ENCODE measurements at regions not wholly inside any gene's neighbourhood (a gene's known extent, or its start where the extent isn't known, plus 50 kb on each side); places are given as distances from the start of the nearest gene placed in this dataset.

DNA sequence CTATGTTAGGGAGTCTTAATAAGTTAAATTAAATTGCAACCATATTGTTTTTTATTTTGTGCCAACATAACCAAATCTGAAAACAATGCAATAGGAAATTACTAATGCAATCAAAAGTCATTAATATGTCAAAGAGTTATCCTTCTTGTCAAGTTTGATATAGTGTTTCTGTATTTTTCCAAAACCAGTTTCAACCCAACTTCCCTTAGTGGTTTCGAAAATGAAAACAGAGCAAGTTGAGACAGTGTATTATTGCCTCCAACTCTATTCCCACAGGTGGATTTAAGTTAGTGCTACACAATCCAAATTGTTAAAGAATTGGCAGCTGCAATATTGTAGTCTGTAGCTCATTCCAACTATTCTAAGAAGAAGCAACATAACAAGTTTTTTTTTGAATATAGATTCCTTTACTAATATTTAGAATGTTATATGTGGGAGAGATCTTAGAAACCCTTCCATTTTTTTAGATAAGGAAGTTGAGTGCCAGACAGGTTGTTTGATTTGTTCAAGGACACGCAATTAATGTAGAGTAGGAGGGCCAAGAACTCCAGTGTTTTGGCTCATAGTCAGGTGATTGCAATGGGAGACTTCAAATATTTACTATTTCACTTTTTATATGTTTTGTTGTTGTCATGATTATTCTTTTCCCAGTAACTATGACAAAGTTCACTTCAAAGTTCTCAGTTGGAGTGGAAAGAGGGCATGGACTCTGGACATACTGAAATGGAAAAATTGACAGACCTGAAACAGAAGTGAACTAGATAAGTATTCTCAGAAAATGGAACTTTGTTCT is 282.4 kb upstream of the HSF2 start:
- TF ChIP-seq, protein P1, sequence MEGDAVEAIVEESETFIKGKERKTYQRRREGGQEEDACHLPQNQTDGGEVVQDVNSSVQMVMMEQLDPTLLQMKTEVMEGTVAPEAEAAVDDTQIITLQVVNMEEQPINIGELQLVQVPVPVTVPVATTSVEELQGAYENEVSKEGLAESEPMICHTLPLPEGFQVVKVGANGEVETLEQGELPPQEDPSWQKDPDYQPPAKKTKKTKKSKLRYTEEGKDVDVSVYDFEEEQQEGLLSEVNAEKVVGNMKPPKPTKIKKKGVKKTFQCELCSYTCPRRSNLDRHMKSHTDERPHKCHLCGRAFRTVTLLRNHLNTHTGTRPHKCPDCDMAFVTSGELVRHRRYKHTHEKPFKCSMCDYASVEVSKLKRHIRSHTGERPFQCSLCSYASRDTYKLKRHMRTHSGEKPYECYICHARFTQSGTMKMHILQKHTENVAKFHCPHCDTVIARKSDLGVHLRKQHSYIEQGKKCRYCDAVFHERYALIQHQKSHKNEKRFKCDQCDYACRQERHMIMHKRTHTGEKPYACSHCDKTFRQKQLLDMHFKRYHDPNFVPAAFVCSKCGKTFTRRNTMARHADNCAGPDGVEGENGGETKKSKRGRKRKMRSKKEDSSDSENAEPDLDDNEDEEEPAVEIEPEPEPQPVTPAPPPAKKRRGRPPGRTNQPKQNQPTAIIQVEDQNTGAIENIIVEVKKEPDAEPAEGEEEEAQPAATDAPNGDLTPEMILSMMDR (IDR thresholded peaks at IDR 0.05; ENCODE audit: low read depth, low read length): no peak
- H3K4me3 ChIP-seq (ENCODE audit: low read depth, low read length): no peak overlapping the region

DNA sequence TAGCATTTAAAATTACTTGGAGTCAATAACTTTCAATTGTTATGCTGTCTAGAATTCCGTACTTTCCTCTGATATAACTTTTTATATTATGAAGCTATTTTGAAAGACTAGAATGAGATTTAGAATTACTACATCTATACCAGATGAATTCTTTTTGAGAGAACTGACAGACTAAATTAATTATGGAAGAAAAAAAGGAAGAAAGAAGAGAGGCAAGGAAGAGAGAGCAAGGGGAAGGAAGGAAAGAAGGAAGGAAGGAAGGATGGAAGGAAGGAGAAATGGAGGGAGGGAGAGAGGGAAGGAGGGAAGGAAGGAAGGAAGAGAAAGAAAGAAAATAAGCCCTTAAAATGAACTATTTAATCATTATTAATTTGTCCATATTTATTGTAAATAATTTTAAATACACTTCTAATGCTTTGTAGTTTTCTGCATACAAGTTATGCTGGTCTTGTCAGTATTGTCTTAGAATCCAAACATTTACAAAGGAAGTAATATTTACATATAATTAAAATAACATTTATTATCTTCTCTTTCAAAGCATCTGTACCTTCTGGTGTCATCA is 280.4 kb upstream of the HSF2 start:
- no peak overlapping the region for H3K4me3 ChIP-seq (ENCODE audit: low read depth, low read length)
- TF ChIP-seq, protein P1 (IDR thresholded peaks at IDR 0.05; ENCODE audit: low read depth, low read length): no peak

DNA sequence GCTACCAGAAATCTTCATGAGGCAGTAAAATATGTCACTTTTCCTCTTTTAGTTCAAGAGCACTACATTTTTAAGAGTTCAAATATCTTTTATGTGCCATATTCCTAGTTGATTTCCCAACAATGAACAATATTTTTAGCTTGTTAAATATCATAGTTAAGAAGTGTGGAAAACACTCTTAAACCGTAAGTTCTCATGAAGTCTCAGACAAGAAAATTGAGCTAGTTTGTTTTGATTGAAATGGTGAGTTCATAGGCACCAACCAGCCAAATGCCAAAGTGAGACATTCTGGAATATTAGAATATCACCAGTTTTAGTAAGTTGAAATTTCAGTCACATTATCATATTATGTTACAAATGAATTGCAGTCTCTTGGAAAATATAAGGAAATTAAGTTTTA is 277.2 kb upstream of the HSF2 start:
- H3K4me3 ChIP-seq (ENCODE audit: low read depth, low read length): no peak overlapping the region
- TF ChIP-seq, protein P1 (IDR thresholded peaks at IDR 0.05; ENCODE audit: low read depth, low read length): no peak

DNA sequence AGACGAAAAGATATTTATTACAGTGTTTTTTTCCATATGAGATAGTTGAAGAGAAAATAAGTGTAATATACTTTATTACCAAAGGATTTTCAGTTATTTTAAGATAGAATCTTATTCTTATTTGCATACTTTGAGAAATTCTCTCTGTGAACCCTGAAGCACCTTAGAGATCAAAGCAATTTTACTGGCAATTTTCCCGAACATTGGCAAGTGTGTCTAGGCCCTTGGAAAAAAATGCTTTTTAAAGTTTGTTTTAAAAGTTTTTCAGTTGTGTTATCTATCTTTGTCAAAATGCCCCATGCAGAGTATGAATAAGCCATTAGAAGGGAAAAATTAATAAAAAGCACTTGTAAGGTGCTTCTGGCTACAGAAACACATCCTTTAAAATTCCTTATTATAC is 276.8 kb upstream of the HSF2 start:
- TF ChIP-seq, protein P1 (IDR thresholded peaks at IDR 0.05; ENCODE audit: low read depth, low read length): no peak
- no peak overlapping the region for H3K4me3 ChIP-seq (ENCODE audit: low read depth, low read length)

DNA sequence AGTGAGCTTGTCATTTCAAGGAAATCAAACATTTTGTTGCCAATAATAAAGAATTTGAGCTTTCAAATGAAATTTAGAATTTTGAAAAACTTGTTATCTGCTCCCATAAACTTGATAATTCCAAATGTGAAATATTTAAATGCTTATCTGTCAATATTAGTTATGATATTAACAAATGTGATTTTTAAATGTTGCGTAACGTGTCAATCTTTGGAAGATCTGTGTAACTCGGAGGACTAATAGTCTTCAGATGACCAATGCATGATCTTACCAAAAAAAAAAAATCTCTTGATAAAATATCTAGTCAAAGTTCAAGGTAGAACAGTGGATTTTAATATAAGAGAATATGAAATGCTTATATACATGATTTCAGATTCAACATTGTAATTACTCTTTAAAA is 274.5 kb upstream of the HSF2 start:
- TF ChIP-seq, protein P1 (IDR thresholded peaks at IDR 0.05; ENCODE audit: low read depth, low read length): no peak

DNA sequence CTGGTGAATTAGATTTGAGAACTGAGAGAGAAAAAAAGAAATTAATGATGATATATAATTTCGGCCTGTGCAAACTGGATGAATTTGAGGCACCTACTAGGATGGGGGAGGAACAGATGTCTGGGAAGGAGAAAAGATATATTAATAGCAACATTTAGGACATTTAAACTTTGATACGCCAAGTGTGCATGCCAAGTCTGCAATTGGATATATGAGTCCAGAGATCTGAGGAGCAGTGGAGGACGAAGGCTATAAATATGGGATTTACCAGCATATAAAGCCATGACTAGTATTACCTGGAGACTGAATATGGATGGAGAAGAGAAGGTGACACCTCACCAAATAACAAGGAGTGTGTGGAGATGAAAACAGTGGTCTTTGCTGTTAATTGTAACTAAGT is 272.6 kb upstream of the HSF2 start:
- H3K4me3 ChIP-seq (ENCODE audit: low read depth, low read length): no peak overlapping the region
- TF ChIP-seq, protein P1 (IDR thresholded peaks at IDR 0.05; ENCODE audit: low read depth, low read length): no peak

More for the DNA sequence above, 274.5 kb upstream of the HSF2 start:
- no peak overlapping the region for H3K4me3 ChIP-seq (ENCODE audit: low read depth, low read length)

DNA sequence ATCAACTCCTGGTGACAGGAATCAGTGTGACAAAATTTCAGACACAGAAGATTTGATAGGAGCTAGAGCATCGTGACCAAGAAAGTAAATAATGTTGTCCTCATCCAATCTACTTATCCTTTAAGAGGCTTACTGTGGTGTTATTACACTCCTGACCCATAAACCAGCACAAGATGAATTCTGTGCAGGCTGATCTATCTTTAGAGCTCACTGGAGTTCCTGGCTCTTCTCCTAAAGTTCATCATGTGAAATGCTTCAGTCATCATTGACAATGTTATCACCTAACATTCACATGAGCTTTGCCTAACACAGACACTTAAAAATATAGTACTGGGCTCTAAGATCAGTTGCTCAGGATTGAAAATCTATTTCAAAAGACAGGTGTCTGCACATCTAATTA is 271.0 kb upstream of the HSF2 start:
- no peak overlapping the region for H3K4me3 ChIP-seq (ENCODE audit: low read depth, low read length)
- TF ChIP-seq, protein P1 (IDR thresholded peaks at IDR 0.05; ENCODE audit: low read depth, low read length): no peak

Measured in WI38 (cell line).